ENCODE measurements at regions not wholly inside any gene's neighbourhood (a gene's known extent, or its start where the extent isn't known, plus 50 kb on each side); places are given as distances from the start of the nearest gene placed in this dataset.

DNA sequence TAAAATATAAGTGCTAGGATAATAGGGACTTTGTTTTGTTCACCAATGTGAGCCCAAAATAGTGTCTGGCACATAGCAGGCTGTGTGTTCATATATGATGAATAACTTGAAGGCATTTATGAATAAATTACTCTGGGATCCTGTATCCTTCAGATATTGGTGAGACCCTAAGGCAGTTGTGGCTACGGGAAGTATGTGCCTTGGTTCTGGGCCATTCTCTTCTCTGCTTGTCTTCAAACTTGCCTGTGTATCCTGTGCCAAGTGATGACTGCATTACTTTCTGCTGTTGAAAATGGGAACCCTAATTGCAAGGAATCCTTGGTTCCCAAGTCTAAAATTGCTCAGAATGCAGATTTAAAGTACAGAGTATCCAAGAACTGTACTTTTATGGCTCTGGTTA, 67.6 kb upstream of the KTN1 start:
- no peak overlapping the region for H3K18ac ChIP-seq (ENCODE audit: low read depth, low read length)
- no peak overlapping the region for H3K23ac ChIP-seq (ENCODE audit: low read depth, low read length)
- H3K4me2 ChIP-seq (ENCODE audit: low read depth, low read length), result no peak overlapping the region
- WGBS, 2 experiments (ENCODE audit: extremely low coverage in 2 of 2, insufficient read length in 1 of 2), result 83% methylated on average over 1 of the region's 1 CpG; no CpG with 5 or more reads in 1 of the 2 experiments
- POLR2A ChIA-PET (ENCODE audit: unreplicated experiment), result no interaction called here
- TF ChIP-seq BHLHE40 (IDR thresholded peaks at IDR 0.05; ENCODE audit: low read depth, low read length), result no peak
- TF ChIP-seq POLR2A (IDR thresholded peaks at IDR 0.05; ENCODE audit: low read depth, low read length), result no peak
- TF ChIP-seq MXI1 (IDR thresholded peaks at IDR 0.05; ENCODE audit: borderline replicate concordance, low read depth, low read length), result no peak
- TF ChIP-seq, protein P1, sequence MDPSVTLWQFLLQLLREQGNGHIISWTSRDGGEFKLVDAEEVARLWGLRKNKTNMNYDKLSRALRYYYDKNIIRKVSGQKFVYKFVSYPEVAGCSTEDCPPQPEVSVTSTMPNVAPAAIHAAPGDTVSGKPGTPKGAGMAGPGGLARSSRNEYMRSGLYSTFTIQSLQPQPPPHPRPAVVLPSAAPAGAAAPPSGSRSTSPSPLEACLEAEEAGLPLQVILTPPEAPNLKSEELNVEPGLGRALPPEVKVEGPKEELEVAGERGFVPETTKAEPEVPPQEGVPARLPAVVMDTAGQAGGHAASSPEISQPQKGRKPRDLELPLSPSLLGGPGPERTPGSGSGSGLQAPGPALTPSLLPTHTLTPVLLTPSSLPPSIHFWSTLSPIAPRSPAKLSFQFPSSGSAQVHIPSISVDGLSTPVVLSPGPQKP (IDR thresholded peaks at IDR 0.05; ENCODE audit: borderline replicate concordance, low read depth, low read length), result no peak
- TF ChIP-seq NFE2L2 (IDR thresholded peaks at IDR 0.05; ENCODE audit: low read depth, low read length), result no peak
- no peak for TF ChIP-seq MAFK (IDR thresholded peaks at IDR 0.05; ENCODE audit: low read depth, low read length)
- no peak for TF ChIP-seq FOS (IDR thresholded peaks at IDR 0.05; ENCODE audit: low read depth, low read length)
- TF ChIP-seq SMC3 (IDR thresholded peaks at IDR 0.05; ENCODE audit: low read depth, low read length), result no peak
- no peak for TF ChIP-seq RCOR1 (IDR thresholded peaks at IDR 0.05; ENCODE audit: insufficient replicate concordance, low read length)
- TF ChIP-seq, protein P2, sequence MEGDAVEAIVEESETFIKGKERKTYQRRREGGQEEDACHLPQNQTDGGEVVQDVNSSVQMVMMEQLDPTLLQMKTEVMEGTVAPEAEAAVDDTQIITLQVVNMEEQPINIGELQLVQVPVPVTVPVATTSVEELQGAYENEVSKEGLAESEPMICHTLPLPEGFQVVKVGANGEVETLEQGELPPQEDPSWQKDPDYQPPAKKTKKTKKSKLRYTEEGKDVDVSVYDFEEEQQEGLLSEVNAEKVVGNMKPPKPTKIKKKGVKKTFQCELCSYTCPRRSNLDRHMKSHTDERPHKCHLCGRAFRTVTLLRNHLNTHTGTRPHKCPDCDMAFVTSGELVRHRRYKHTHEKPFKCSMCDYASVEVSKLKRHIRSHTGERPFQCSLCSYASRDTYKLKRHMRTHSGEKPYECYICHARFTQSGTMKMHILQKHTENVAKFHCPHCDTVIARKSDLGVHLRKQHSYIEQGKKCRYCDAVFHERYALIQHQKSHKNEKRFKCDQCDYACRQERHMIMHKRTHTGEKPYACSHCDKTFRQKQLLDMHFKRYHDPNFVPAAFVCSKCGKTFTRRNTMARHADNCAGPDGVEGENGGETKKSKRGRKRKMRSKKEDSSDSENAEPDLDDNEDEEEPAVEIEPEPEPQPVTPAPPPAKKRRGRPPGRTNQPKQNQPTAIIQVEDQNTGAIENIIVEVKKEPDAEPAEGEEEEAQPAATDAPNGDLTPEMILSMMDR (conservative IDR thresholded peaks at IDR 0.05; ENCODE audit: low read depth, low read length), result no peak
- CTCF ChIA-PET, result no interaction called here
- peaks cover 4% of the 10 kb centered on the region; the same call in 1 of the 2 replicates for H4K20me1 ChIP-seq (ENCODE audit: insufficient read depth, low read length)
- H3K14ac ChIP-seq (replicated peaks; ENCODE audit: low read depth, low read length), result no peak overlapping the region
- no peaks in the 10 kb centered on the region for H3K79me1 ChIP-seq (ENCODE audit: low read depth in 1 of 2, low read length in 2 of 2)
- DNase-seq (peak; percentile 37), ATAC-seq (ENCODE audit: low read depth) (no peak)
- H3K9ac ChIP-seq (ENCODE audit: low read depth, low read length), result no peak overlapping the region
- H2BK120ac ChIP-seq (ENCODE audit: low read depth, low read length), result no peak overlapping the region
- H3K4me3 ChIP-seq (ENCODE audit: insufficient read depth, low read depth, low read length), result no peak overlapping the region
- no peak overlapping the region for H2AFZ ChIP-seq (replicated peaks; ENCODE audit: low read length, poor library complexity)
- in situ Hi-C loops (cut with MboI; ENCODE audit: low sequenced_read_pairs) (no loop called here), dilution Hi-C loops (cut with HindIII; ENCODE audit: low sequenced_read_pairs, unreplicated experiment) (no loop called here), intact Hi-C loops (cut with micrococcal nuclease) (no loop called here)
- H3K4ac ChIP-seq (ENCODE audit: low read depth, low read length), result no peak overlapping the region
- H4K91ac ChIP-seq (ENCODE audit: insufficient read depth, low read depth, low read length), result no peak overlapping the region
- H3K9me3 ChIP-seq (ENCODE audit: control insufficient read depth, insufficient read depth, low read length), result peaks cover 2% of the 10 kb centered on the region; the same call in 1 of the 2 replicates
- no peak overlapping the region for H4K8ac ChIP-seq (ENCODE audit: low read depth in 2 of 2, low read length in 2 of 2)
- H3K27ac ChIP-seq (ENCODE audit: insufficient read depth, low read length), result no peak overlapping the region
- H3K36me3 ChIP-seq (ENCODE audit: control insufficient read depth, insufficient read depth, low read length), result no peaks in the 10 kb centered on the region
- no peak overlapping the region for H3K56ac ChIP-seq (ENCODE audit: extremely low read depth, insufficient read depth, low read length)
- H3K27me3 ChIP-seq (ENCODE audit: control insufficient read depth, insufficient read depth, low read length), result peaks cover 2% of the 10 kb centered on the region; the same call in 1 of the 2 replicates
- no peak overlapping the region for H2BK20ac ChIP-seq (ENCODE audit: low read depth, low read length)
- H3K9me1 ChIP-seq (ENCODE audit: insufficient read depth, low read length), result peaks cover 4% of the 10 kb centered on the region; the same call in 1 of the 2 replicates
- no peak overlapping the region for H2BK15ac ChIP-seq (ENCODE audit: low read depth, low read length)
- H2BK5ac ChIP-seq (ENCODE audit: low read depth, low read length, poor library complexity, severe bottlenecking), result no peak overlapping the region
- H2AK9ac ChIP-seq (replicated peaks; ENCODE audit: low read depth, low read length, poor library complexity), result no peak overlapping the region
- peaks cover 3% of the 10 kb centered on the region for H3K4me1 ChIP-seq (ENCODE audit: control insufficient read depth, insufficient read depth, low read length)
- BruUV-seq (replicated peaks), result no TSS peak
- H2AK5ac ChIP-seq (ENCODE audit: low read depth, low read length), result no peak overlapping the region
- no peak overlapping the region for H4K5ac ChIP-seq (ENCODE audit: low read depth, low read length)
